Keratinocyte (primary cell): ENCODE measurements at regions not wholly inside any gene's neighbourhood (a gene's known extent, or its start where the extent isn't known, plus 50 kb on each side); places are given as distances from the start of the nearest gene placed in this dataset.

Source experiments
- EZH2 ChIP-seq: IDR thresholded peaks from one replicate; pipeline ENCODE4 v1.6.1; 2012; ENCODE audit warnings: inconsistent platforms, mild to moderate bottlenecking, low read length, moderate library complexity
- TF ChIP-seq, protein P1 (sequence below), 3 experiments: IDR thresholded peaks in 1 of 3; conservative IDR thresholded peaks in 1 of 3; optimal IDR thresholded peaks in 1 of 3; 2 replicates in 2 of 3; 3 replicates in 1 of 3; pipeline versions ENCODE3 to v1.5.1; 2011; ENCODE audit warnings: low read length in 3 of 3, mild to moderate bottlenecking in 3 of 3, moderate library complexity in 2 of 3, control low read depth in 1 of 3, inconsistent platforms in 1 of 3; ENCODE audit not compliant: insufficient read depth in 2 of 3; ENCODE audit errors: extremely low read depth in 1 of 3

DNA sequence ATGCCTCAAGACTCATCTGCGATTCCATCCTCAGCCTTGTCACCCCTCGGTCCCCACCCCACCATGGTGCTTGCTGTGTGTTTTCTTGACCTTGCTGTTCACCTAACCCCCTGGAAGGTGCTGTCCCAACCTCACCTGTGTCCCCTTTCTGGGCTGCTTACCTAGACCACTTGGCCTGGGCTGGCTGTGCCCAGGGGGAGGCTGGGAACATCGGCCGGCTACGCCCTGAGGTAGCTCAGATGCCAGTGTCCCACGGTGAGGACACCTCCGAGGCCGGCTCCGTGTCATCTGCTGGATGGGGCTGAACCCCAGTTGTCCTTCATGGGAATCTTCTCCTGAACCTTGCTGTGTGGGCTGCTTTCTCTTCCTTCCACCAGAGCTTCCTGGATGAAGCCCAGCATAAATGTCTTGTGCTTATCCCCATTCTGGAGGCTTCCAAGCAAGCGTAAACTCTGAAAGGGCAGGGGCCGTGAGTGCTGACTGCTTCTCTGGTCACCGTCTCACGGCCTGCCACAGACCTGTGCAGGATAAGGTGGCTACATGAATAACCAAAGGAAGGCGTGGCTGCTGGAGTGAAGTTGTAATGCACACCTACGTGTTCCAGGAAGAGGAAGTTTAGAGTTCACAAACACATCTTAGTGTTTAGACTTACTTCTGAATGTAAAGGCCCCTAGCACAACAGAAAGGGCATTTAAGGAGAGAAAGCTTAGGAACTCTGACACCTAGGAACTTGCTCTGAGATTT is 724.3 kb downstream of the TBC1D22A start:
- TF ChIP-seq, protein P1, sequence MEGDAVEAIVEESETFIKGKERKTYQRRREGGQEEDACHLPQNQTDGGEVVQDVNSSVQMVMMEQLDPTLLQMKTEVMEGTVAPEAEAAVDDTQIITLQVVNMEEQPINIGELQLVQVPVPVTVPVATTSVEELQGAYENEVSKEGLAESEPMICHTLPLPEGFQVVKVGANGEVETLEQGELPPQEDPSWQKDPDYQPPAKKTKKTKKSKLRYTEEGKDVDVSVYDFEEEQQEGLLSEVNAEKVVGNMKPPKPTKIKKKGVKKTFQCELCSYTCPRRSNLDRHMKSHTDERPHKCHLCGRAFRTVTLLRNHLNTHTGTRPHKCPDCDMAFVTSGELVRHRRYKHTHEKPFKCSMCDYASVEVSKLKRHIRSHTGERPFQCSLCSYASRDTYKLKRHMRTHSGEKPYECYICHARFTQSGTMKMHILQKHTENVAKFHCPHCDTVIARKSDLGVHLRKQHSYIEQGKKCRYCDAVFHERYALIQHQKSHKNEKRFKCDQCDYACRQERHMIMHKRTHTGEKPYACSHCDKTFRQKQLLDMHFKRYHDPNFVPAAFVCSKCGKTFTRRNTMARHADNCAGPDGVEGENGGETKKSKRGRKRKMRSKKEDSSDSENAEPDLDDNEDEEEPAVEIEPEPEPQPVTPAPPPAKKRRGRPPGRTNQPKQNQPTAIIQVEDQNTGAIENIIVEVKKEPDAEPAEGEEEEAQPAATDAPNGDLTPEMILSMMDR (optimal IDR thresholded peaks at IDR 0.05 in 1 of 3, IDR thresholded peaks at IDR 0.05 in 1 of 3, conservative IDR thresholded peaks at IDR 0.05 in 1 of 3; ENCODE audit: extremely low read depth in 1 of 3, insufficient read depth in 2 of 3, low read length in 3 of 3) = no peak
- TF ChIP-seq EZH2 = no peak
